ENCODE measurements at regions not wholly inside any gene's neighbourhood (a gene's known extent, or its start where the extent isn't known, plus 50 kb on each side); places are given as distances from the start of the nearest gene placed in this dataset.

GRCh38 chr13:106433066-106433465 lies 102.4 kb downstream of the EFNB2 start:
- no peak for DNase-seq (ENCODE audit: low spot score)

DNA sequence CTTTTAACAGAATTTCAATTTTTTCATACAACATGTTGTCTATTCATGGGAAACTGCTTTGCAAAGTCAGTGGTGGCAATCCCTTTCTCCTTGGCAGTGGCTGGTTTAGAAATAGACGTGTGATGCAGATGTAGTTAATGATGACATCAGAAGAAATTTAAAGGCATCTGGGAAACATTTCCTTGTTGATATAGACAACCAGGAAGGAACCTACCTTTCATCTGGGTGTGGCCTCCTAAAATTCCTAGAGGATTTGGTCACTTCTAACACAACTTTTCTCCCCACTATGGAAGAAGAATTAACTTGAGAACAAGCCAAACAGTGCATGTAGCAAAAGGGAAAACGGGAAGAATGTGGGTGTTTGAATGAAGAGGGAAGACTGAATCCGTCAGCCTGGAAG lies 102.8 kb downstream of the EFNB2 start:
- no peak for DNase-seq (ENCODE audit: low spot score)

GRCh38 chr13:106426909-106427308 lies 108.6 kb downstream of the EFNB2 start:
- no peak for DNase-seq (ENCODE audit: low spot score)

GRCh38 chr13:106425661-106426060 lies 109.8 kb downstream of the EFNB2 start:
- no peak for DNase-seq (ENCODE audit: low spot score)

- DNase-seq (ENCODE audit: low spot score) = no peak
Observed at GRCh38 chr13:106424805-106425204, 110.7 kb downstream of the EFNB2 start.

DNA sequence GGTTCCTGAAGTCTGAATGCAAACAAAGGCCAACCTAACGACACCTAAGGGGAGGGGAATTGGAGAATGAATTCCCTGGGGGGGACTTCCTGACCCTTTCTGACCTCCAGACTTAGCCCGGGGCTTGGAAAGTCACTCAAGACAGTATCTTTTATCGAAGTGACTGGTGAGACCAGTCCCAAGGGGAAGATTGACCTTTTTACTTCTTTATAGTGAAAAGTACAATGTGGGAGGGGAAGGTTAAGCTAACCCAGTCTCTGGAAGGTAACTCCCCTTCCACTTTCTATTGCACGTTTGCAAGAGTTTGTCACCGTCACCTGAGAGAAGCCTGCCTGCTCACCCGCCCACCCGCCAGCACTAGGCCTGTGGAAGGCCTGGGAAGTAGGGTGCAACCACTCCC lies 111.9 kb downstream of the EFNB2 start:
- no peak for DNase-seq (ENCODE audit: low spot score)

DNA sequence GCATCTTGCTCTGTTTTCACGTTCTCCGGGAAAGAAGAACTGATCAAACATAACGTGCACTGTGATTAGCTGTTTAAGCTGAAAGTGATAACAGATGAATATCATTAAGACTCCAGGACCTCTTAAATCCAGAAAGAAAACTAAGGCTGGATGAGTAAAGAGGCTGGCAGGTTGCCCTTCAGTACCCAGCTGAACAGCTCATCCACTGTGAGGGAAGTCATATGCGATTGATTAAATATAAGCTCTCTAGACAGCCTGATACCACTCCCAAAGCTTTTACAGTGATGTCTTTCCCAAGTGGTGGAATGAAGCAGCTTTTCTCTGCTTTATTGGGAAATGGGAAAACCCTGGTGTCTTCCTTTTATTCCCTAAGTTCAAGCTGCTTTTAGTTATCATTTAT lies 116.9 kb downstream of the EFNB2 start:
- peak; percentile 24 for DNase-seq (ENCODE audit: low spot score)

GRCh38 chr13:106417467-106418110 lies 117.9 kb downstream of the EFNB2 start:
- DNase-seq (ENCODE audit: low spot score) = peak; percentile 35

DNA sequence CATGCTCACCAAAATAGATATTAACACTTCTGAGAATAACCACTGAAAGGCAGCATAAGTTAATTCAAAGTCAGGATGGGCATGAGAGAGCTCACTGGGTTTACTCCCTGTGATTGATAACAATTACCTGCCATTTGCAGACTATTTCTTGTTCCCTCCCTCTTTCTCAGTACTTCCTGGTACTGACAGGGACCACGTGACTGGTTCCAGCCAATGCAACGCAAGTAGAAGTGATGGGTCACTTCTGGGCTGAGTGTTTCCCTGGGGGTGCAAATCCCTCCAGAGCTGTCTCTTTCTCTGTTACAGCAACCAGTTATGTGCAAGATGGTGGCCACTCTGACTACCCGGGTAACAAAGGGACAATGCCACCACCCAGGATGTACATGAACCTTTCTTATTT lies 118.8 kb downstream of the EFNB2 start:
- peak; percentile 10 for DNase-seq (ENCODE audit: low spot score)

DNA sequence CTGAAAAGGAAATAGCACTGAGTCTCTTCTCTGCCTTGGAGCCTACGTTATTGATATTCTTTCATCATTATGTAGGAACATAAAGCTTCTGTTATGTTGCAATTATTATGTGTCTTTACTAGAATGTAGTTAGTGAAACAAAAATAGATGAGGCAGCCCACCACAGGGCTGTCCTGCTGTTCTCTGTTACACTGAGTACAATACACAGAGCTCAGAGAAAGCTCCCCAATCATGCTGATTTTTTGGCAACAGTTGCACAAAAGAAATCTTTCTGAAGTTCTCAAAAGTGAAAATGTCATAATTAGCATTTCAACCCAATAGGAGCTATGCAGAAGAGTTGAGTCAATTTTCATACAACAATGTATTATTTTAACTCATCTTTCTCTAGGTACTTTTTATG lies 119.5 kb downstream of the EFNB2 start:
- DNase-seq (ENCODE audit: low spot score) = no peak

GRCh38 chr13:106415442-106415841 lies 120.0 kb downstream of the EFNB2 start:
- no peak for DNase-seq (ENCODE audit: low spot score)

DNA sequence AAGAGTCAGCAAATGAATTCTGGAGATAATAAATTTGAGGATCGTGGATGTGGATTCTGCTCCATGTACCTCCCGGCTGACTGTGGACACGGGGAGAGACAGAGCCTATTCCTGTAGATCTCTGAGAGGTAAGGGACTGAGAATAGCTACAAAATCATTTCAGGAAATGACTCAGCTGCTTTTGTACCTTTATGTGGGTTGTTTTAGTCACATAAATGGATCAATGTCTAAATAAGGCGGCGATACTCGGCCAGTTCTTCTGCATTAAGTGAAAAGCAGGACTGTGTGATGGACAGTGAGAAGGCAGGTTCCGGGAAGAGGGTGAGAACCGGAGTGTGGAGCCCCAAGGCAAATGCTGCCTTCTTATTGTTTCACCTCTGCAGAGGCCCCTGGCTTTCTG lies 128.1 kb downstream of the EFNB2 start:
- DNase-seq (ENCODE audit: low spot score) = no peak

- no peak for DNase-seq (ENCODE audit: low spot score)
Observed at GRCh38 chr13:106405731-106406130, 129.7 kb downstream of the EFNB2 start.

DNA sequence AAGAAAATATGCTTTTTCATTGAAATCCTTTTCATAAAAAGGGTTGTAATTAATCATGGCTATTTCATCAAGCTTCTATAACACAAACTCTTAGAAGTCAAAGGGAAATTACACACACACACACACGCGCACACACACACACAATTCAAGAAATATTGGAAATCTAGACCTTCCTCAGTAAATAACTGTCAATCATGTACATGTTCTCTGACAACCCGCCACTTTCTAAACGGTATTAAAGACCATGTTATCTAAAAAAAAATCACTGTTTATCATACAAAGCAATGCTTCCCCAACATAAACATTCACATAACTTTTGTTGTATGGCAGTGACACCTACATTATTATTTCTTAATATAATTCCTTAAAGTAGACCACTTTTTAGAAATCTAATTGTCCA lies 132.2 kb downstream of the EFNB2 start:
- no peak for DNase-seq (ENCODE audit: low spot score)

GRCh38 chr13:106402866-106403265 lies 132.6 kb downstream of the EFNB2 start:
- no peak for DNase-seq (ENCODE audit: low spot score)

GRCh38 chr13:106401081-106401480 lies 134.4 kb downstream of the EFNB2 start:
- DNase-seq (ENCODE audit: low spot score) = no peak

GRCh38 chr13:106400289-106400688 lies 135.2 kb downstream of the EFNB2 start:
- DNase-seq (ENCODE audit: low spot score) = no peak

DNA sequence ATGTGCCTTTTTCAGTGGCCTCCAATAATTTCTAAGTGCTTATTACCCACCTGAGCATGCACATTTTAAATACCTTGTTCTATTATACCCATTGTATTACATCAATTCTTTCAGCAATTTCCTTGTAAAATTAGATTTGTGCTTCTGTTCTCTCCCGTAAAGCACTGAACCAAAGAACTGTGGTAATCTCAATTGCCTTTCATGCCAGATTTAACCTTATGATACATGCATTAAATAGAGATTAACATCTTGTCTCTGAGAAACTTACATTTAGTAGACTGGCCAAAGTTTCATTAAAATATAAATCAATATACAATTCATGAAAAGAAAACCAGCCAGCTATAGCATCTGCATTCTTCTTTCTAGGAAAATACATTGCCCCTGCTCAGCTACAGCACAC lies 137.2 kb downstream of the EFNB2 start:
- DNase-seq (ENCODE audit: low spot score) = no peak

DNA sequence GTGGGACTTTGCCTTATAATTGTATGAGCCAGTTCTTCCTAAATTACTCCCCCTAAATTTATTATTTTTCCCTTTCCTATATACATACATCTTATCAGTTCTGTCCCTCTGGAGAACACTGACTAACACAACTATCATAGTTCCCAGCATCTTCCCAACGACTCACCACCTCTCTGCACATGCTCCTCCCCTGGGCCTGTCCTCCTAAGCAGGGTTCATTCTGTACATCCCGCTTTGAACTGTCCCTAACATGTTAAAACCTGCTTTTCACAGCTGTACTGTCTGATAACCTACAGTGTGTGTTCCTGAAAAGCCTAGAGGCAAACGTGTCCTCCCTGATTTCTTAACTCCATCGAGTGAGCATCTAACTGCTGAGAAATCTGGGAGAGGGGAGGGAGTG lies 141.7 kb downstream of the EFNB2 start:
- no peak for DNase-seq (ENCODE audit: low spot score)

DNA sequence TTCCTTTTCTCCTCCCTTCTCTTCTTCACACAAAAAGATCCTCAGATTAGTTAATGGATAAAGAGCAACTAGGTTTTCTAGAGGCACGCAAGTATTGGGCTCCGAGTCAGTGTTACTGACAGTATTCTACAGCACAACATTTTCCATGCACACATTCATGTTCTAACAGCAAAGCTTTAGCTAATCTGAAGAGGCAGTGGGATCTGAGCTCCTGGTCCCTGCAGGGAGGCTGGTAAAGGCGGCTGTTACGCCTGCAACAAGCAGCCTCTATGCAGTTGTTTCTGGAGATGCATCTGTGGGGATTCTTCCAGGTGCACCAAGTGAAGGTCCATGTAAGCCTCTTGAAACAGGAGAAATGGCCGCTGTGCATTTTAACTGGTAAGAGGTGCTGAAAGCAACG lies 143.8 kb downstream of the EFNB2 start:
- no peak for DNase-seq (ENCODE audit: low spot score)

DNA sequence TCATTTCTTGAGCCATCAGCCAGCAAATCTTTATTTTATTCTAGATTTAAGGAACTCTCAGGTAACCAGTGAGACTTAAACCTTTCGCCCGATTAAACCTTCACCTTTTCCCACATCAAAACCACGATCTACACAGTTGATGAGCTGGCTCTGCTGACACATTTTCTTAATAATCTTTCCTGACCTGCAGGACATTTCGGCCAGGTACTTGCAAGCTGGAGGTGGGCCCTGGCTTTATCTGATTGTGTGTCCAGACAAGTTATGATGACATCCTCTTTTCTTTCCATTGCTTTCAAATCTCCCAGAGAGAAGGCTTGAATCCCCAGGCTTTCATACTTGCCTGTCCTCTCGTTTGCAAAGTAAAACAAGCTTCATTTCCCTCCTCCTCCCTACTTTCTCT lies 144.2 kb downstream of the EFNB2 start:
- DNase-seq (ENCODE audit: low spot score) = no peak

DNA sequence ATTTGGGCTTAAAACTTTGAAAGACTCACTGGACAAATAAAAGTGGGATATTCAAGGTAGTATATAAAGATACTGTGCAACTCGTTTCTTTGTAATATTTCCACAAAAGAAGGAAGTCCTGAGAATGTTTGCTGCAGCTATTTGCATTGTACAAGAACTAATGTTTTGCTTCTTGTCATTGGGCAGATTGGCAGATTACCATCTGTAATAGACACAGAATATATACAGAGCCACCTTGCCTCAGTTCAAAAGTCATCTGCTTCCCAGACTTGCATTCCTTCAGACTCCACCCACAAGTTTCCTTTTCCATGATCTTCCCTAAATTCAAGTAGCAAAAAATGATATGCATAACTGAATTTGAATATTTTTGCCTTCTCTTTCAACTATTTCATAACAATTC lies 145.1 kb downstream of the EFNB2 start:
- no peak for DNase-seq (ENCODE audit: low spot score)

- DNase-seq (ENCODE audit: low spot score) = no peak
Observed at GRCh38 chr13:106385654-106386053, 149.8 kb downstream of the EFNB2 start.

- DNase-seq (ENCODE audit: low spot score) = no peak
Observed at GRCh38 chr13:106384516-106384915, 150.9 kb downstream of the EFNB2 start.

GRCh38 chr13:106383791-106384190 lies 151.7 kb downstream of the EFNB2 start:
- no peak for DNase-seq (ENCODE audit: low spot score)
